Caco-2 (cell line): ENCODE measurements at regions not wholly inside any gene's neighbourhood (a gene's known extent, or its start where the extent isn't known, plus 50 kb on each side); places are given as distances from the start of the nearest gene placed in this dataset.

ENCODE experiments used
- BruUV-seq: library from RNA; stranded (reverse); fragments of 400-500 nt; replicated peaks from 2 replicates; lab custom pipeline; 2021; lab: Mats Ljungman, UMichigan
- CTCF ChIA-PET: fragments of 300-600 bp; sonication (Branson Sonifier 250); formaldehyde crosslinking; loops from one replicate; lab custom pipeline; 2022; ENCODE audit warnings: antibody characterized with exemption; lab: Charles Lee
- POLR2A ChIA-PET: fragments of 300-600 bp; sonication (Branson Sonifier 250); formaldehyde crosslinking; loops from one replicate; lab custom pipeline; 2022; ENCODE audit warnings: antibody characterized with exemption; lab: Charles Lee
- DNase-seq, 2 experiments: peaks; one replicate each; pipeline versions ENCODE4 v3.0.0 to v3.0.0-alpha.2; 2020 to 2022
- H3K27me3 ChIP-seq: replicated peaks from 2 replicates; pipeline ENCODE4 v1.6.0; 2011; ENCODE audit warnings: low read length; ENCODE audit not compliant: control insufficient read depth, insufficient read depth
- H3K36me3 ChIP-seq: 2 replicates; pipeline ENCODE4 v1.5.1; 2011; ENCODE audit warnings: low read length; ENCODE audit not compliant: control insufficient read depth, insufficient read depth
- H3K4me1 ChIP-seq: fragments of 250-450 bp; sonication (Bioruptor Pico); 2 replicates; pipeline ENCODE4 v1.5.1; 2020; ENCODE audit warnings: mild to moderate bottlenecking
- H3K4me3 ChIP-seq: 2 replicates; pipeline ENCODE4 v1.5.1; 2011; ENCODE audit warnings: low read depth, mild to moderate bottlenecking, control low read depth, low read length
- H3K9me3 ChIP-seq: fragments of 250-450 bp; sonication (Bioruptor Pico); 2 replicates; pipeline ENCODE4 v1.5.1; 2020; ENCODE audit warnings: mild to moderate bottlenecking, moderate library complexity
- H3K27ac Mint-ChIP-seq: one replicate; pipeline ENCODE4 v1.8.0; 2022; ENCODE audit warnings: mixed read lengths; ENCODE audit not compliant: unreplicated experiment
- H3K27me3 Mint-ChIP-seq: one replicate; pipeline ENCODE4 v1.8.0; 2022; ENCODE audit warnings: mixed read lengths; ENCODE audit not compliant: insufficient read depth, unreplicated experiment
- H3K36me3 Mint-ChIP-seq: one replicate; pipeline ENCODE4 v1.8.0; 2022; ENCODE audit warnings: mild to moderate bottlenecking, mixed read lengths; ENCODE audit not compliant: insufficient read depth, unreplicated experiment
- H3K4me1 Mint-ChIP-seq: one replicate; pipeline ENCODE4 v1.8.0; 2022; ENCODE audit warnings: low read depth, mixed read lengths; ENCODE audit not compliant: unreplicated experiment
- H3K4me3 Mint-ChIP-seq: one replicate; pipeline ENCODE4 v1.8.0; 2022; ENCODE audit warnings: mild to moderate bottlenecking, moderate library complexity, mixed read lengths; ENCODE audit not compliant: unreplicated experiment
- H3K9me3 Mint-ChIP-seq: one replicate; pipeline ENCODE4 v1.8.0; 2022; ENCODE audit warnings: mixed read lengths; ENCODE audit not compliant: unreplicated experiment
- intact Hi-C: fragments of 100-400 bp; cut with micrococcal nuclease; formaldehyde crosslinking; loops from one replicate; pipeline ENCODE4 v1.10.0; 2022; ENCODE audit not compliant: unreplicated experiment
- TF ChIP-seq, protein P1 (sequence below), 2 experiments: fragments of 200-600 bp in 1 of 2; IDR thresholded peaks; 1 replicate in 1 of 2; 2 replicates in 1 of 2; pipeline versions ENCODE4 v1.5.1 to v1.8.0; 2011 to 2022; ENCODE audit warnings: antibody characterized with exemption in 1 of 2, control low read depth in 1 of 2, inconsistent platforms in 1 of 2, low read depth in 1 of 2, low read length in 1 of 2, mild to moderate bottlenecking in 1 of 2, moderate library complexity in 1 of 2; ENCODE audit not compliant: insufficient read depth in 1 of 2, severe bottlenecking in 1 of 2, unreplicated experiment in 1 of 2

DNA sequence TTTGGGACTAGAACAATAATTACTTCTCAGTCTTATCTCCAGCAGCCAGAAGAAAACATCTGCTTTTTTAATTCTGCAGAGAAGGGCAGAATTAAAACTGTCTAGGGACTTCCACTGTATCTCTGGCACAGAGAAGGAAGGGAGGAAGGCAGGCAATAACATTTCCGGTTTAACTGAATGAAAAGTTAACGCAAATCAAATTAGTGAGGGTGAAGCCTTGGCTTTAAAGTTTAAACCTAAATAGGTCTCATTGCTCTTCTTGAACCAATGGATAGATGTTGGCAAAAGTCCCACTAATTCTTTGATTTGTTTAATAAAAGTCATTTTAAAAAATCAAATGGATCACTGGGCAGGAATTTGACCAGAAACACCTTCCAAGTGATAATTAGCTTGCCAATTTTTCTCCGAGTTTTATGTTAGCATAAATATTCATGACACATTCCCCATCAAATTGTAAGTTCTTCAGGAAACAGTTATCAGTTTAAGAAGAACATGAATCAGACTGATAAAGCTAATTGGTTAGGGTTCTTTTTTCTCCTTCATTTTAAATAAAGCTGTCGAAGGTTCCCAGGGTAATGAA lies 181.9 kb downstream of the SLC15A5 start:
- Histone ChIP-seq H3K9me3 (0 out of 2 replicates have a peak, but pooled peaks cover 3% of the 10 kb centered on the region), H3K27me3 (no peaks in the 10 kb centered on the region), H3K4me3 (no peak overlapping the region), H3K36me3 (no peaks in the 10 kb centered on the region), H3K4me1 (no peaks in the 10 kb centered on the region)
- TF ChIP-seq, protein P1, sequence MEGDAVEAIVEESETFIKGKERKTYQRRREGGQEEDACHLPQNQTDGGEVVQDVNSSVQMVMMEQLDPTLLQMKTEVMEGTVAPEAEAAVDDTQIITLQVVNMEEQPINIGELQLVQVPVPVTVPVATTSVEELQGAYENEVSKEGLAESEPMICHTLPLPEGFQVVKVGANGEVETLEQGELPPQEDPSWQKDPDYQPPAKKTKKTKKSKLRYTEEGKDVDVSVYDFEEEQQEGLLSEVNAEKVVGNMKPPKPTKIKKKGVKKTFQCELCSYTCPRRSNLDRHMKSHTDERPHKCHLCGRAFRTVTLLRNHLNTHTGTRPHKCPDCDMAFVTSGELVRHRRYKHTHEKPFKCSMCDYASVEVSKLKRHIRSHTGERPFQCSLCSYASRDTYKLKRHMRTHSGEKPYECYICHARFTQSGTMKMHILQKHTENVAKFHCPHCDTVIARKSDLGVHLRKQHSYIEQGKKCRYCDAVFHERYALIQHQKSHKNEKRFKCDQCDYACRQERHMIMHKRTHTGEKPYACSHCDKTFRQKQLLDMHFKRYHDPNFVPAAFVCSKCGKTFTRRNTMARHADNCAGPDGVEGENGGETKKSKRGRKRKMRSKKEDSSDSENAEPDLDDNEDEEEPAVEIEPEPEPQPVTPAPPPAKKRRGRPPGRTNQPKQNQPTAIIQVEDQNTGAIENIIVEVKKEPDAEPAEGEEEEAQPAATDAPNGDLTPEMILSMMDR (IDR thresholded peaks at IDR 0.05; ENCODE audit: insufficient read depth in 1 of 2, low read depth in 1 of 2, low read length in 1 of 2, severe bottlenecking in 1 of 2, unreplicated experiment in 1 of 2): no peak
- Mint-ChIP-seq H3K27ac (no peak overlapping the region), H3K9me3 (peaks cover 19% of the 10 kb centered on the region), H3K27me3 (no peaks in the 10 kb centered on the region), H3K4me1 (no peaks in the 10 kb centered on the region), H3K36me3 (no peaks in the 10 kb centered on the region), H3K4me3 (no peak overlapping the region)
- no peak for DNase-seq
- ChIA-PET CTCF (interaction anchor here (0.6 kb wide), 1 partner anchor 153 kb away, joined by 4 read pairs; no protein-coding TSS in a partner anchor), POLR2A (no interaction called here)
- no TSS peak for BruUV-seq
- intact Hi-C loops: no loop called here

DNA sequence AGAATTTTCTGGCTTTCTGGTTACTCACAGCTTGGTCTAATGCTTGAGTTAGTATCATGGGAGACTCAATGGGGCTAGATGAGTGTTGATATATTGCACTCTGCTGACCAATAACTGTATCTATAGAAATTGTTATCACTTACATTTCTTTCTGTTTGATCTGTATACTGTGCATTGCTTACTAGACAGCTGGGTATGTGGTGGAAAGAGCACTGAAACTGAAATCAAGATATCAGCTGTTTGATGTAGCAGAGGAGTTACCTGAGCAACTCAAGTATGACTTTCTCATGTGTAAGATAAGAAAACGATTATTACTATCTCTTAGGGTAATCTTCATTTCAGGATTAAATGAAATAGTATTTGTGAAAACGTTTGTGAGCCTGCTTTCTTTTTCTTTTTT lies 183.0 kb downstream of the SLC15A5 start:
- Mint-ChIP-seq H3K9me3 (peaks cover 19% of the 10 kb centered on the region), H3K27me3 (no peaks in the 10 kb centered on the region), H3K27ac (no peak overlapping the region), H3K4me3 (no peak overlapping the region), H3K4me1 (no peaks in the 10 kb centered on the region), H3K36me3 (no peaks in the 10 kb centered on the region)
- DNase-seq: no peak
- Histone ChIP-seq H3K36me3 (no peaks in the 10 kb centered on the region), H3K9me3 (0 out of 2 replicates have a peak, but pooled peaks cover 3% of the 10 kb centered on the region), H3K27me3 (no peaks in the 10 kb centered on the region), H3K4me1 (no peaks in the 10 kb centered on the region), H3K4me3 (no peak overlapping the region)
- CTCF ChIA-PET: interaction anchor here (1.3 kb wide), 1 partner anchor 17 kb away, joined by 3 read pairs; no protein-coding TSS in a partner anchor
- POLR2A ChIA-PET: no interaction called here
- BruUV-seq: no TSS peak
- intact Hi-C loops: no loop called here
- TF ChIP-seq, protein P1 (IDR thresholded peaks at IDR 0.05; ENCODE audit: insufficient read depth in 1 of 2, low read depth in 1 of 2, low read length in 1 of 2, severe bottlenecking in 1 of 2, unreplicated experiment in 1 of 2): no peak

DNA sequence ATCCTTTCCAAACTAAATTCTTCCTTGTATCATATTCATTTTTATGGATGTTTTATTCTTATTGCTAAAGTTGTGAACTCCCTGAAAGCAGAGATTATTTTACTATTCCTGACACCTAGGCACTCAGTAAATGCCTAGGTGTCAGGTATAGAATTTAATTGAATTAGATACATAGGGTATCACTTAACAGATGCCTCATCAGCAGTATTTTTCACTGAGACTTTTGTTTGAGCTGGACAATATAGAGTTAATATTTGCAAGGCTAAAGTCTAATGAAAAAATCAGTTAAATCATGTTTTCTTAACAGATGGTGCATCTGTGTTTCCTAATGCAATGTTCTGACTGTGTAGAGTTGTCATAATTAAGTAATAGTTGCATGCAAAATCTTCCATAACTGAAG lies 182.7 kb downstream of the DERA start:
- POLR2A ChIA-PET: no interaction called here
- H3K9me3 ChIP-seq: 0 out of 2 replicates have a peak, but pooled peaks cover 3% of the 10 kb centered on the region

More for the DNA sequence above, 182.7 kb downstream of the DERA start:
- Histone ChIP-seq H3K4me1 (no peaks in the 10 kb centered on the region), H3K36me3 (no peaks in the 10 kb centered on the region), H3K4me3 (no peak overlapping the region), H3K27me3 (no peaks in the 10 kb centered on the region)
- TF ChIP-seq, protein P1 (IDR thresholded peaks at IDR 0.05; ENCODE audit: insufficient read depth in 1 of 2, low read depth in 1 of 2, low read length in 1 of 2, severe bottlenecking in 1 of 2, unreplicated experiment in 1 of 2): no peak
- H3K27me3 Mint-ChIP-seq: no peaks in the 10 kb centered on the region
- intact Hi-C loops: no loop called here
- peaks cover 19% of the 10 kb centered on the region for H3K9me3 Mint-ChIP-seq
- H3K36me3 Mint-ChIP-seq: no peaks in the 10 kb centered on the region
- CTCF ChIA-PET: interaction anchor here (1.3 kb wide), 1 partner anchor 17 kb away, joined by 3 read pairs; no protein-coding TSS in a partner anchor
- no peak for DNase-seq
- no peaks in the 10 kb centered on the region for H3K4me1 Mint-ChIP-seq
- no TSS peak for BruUV-seq
- no peak overlapping the region for H3K27ac Mint-ChIP-seq
- H3K4me3 Mint-ChIP-seq: no peak overlapping the region
